ENCODE measurements at regions not wholly inside any gene's neighbourhood (a gene's known extent, or its start where the extent isn't known, plus 50 kb on each side); places are given as distances from the start of the nearest gene placed in this dataset.

DNA sequence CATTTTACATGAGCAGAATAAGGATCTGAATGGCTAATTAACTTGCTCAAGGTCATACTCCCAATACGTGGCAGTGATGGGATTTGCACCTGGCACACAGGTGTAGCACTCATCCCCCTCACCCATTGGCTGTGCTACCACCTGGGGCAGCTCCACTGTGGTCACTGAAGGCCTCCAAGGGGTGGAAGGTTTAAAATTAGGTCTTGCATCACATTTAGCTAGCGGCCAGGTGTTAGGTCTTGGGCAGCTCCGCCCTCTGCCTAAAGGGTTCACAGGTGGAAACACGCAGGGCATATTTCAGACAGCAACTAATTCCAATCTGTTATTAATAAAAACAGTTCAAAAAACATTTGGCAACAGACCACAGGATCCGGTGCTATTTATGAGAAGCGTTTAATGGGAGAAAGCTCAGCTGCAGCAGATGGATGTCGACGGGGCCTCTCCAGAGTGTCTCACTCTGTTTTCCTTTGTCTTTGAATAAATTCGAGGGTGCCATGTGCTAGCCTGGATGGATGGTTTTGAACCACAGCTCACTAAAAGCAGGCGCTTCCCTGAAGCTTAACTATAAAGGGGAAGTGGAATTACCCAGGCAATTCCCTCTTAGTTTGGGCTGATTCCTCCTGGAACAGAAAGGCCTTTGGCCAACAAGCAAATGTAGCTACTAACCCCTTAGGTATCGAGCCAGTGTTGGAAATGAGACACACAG lies 1017.6 kb downstream of the TYW1 start:
- no peak for DNase-seq (ENCODE audit: extremely low read depth, insufficient read length)
- TF ChIP-seq, protein P1, sequence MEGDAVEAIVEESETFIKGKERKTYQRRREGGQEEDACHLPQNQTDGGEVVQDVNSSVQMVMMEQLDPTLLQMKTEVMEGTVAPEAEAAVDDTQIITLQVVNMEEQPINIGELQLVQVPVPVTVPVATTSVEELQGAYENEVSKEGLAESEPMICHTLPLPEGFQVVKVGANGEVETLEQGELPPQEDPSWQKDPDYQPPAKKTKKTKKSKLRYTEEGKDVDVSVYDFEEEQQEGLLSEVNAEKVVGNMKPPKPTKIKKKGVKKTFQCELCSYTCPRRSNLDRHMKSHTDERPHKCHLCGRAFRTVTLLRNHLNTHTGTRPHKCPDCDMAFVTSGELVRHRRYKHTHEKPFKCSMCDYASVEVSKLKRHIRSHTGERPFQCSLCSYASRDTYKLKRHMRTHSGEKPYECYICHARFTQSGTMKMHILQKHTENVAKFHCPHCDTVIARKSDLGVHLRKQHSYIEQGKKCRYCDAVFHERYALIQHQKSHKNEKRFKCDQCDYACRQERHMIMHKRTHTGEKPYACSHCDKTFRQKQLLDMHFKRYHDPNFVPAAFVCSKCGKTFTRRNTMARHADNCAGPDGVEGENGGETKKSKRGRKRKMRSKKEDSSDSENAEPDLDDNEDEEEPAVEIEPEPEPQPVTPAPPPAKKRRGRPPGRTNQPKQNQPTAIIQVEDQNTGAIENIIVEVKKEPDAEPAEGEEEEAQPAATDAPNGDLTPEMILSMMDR (IDR thresholded peaks at IDR 0.05; ENCODE audit: insufficient read depth, low read length, poor library complexity, severe bottlenecking) = no peak
- H3K27me3 ChIP-seq (replicated peaks; ENCODE audit: control insufficient read depth, insufficient read depth, low read length) = no peaks in the 10 kb centered on the region
- H3K36me3 ChIP-seq (ENCODE audit: control insufficient read depth, insufficient read depth, low read length) = no peaks in the 10 kb centered on the region
- H3K4me3 ChIP-seq (replicated peaks; ENCODE audit: low read depth, low read length) = no peak overlapping the region

DNA sequence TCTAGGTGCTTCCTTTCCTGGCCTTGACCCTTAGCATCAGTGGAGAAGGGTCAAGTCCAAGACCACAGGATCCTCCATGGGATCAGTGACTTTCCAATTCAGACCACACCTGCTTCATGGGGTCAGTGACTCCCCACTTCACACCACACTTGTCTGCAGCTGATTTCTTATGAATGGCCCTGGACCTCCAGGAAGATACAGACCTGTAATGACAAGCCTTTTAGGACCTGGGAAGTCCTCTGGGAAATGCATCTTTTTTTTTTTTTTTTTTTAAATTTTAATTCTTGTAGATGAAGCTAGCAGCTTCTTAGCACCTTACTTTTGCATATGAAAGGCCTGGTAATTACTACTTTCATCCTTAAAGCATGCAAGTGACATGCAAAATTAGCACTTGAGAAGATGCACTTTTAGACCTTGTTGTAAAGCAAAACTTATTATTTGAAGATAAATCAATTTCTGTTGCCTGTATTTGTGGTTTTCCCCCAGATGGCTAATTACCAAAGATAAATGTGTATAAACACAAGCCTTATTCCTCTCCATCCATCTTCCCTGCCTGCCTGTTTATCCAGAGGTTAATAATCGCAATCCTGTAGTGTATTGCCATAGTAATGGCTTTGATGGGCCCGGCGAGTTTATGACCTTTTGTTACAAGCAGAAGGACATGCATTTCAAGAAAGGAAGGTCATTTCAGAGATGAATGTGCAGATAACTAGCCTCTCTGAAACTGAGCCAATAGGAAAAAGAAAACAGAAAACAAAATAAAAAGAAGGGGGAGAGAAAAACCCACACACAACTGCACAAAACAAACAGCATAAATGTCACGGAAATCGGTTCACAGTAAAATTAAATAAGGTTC lies 1018.7 kb downstream of the TYW1 start:
- Histone ChIP-seq H3K4me3 (replicated peaks; ENCODE audit: low read depth, low read length) (no peak overlapping the region), H3K36me3 (ENCODE audit: control insufficient read depth, insufficient read depth, low read length) (no peaks in the 10 kb centered on the region), H3K27me3 (replicated peaks; ENCODE audit: control insufficient read depth, insufficient read depth, low read length) (no peaks in the 10 kb centered on the region)
- DNase-seq (ENCODE audit: extremely low read depth, insufficient read length) = no peak
- TF ChIP-seq, protein P1 (IDR thresholded peaks at IDR 0.05; ENCODE audit: insufficient read depth, low read length, poor library complexity, severe bottlenecking) = no peak

DNA sequence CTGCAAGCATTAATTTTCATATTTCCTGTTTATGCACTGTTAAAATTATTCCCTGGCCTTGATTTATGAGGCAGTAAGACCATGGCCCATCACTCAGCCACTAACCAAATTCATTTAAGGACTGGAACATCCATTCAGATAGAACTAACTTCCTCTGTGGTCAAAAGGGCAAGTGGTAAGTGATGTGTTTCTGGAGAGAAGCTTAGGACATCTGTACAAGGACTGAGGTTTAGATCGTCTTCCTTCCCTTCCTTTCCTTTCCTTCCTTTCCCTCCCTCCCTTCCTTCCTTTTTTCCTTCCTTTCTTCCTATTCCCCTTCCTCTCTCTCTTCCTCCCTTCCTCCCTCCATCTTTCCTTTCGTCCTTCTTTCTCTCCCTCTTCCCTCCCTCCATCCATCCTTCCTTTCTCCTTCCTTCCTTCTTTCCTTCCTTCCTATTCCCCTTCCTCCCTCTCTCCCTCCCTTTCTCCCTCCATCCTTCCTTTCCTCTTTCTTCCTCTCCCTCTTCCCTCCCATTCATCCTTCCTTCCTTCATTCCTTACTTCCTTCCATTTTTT lies 1019.4 kb downstream of the TYW1 start:
- Histone ChIP-seq H3K36me3 (ENCODE audit: control insufficient read depth, insufficient read depth, low read length) (no peaks in the 10 kb centered on the region), H3K27me3 (replicated peaks; ENCODE audit: control insufficient read depth, insufficient read depth, low read length) (no peaks in the 10 kb centered on the region), H3K4me3 (replicated peaks; ENCODE audit: low read depth, low read length) (no peak overlapping the region)
- TF ChIP-seq, protein P1 (IDR thresholded peaks at IDR 0.05; ENCODE audit: insufficient read depth, low read length, poor library complexity, severe bottlenecking) = no peak
- no peak for DNase-seq (ENCODE audit: extremely low read depth, insufficient read length)

DNA sequence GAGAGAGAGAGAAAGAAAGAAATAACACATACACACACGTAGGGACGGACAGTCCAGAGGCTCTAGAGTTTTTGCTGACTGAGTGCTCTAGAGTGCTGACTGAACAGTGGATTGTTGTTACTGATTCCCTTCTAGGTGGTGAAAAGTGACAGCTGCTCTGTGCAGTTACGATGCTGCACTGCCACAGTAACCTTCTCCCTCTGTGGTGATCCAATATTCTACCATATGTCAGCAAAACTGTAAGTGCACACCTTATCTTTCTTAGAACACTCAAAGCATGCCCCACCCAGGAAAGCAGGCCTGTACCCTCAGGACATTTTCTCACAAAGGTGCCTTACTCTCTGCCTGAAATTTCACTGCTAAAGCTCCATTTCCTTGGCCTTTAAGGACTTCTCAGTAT lies 1023.5 kb downstream of the TYW1 start:
- no peak for DNase-seq (ENCODE audit: extremely low read depth, insufficient read length)
- Histone ChIP-seq H3K36me3 (ENCODE audit: control insufficient read depth, insufficient read depth, low read length) (no peaks in the 10 kb centered on the region), H3K4me3 (replicated peaks; ENCODE audit: low read depth, low read length) (no peak overlapping the region), H3K27me3 (replicated peaks; ENCODE audit: control insufficient read depth, insufficient read depth, low read length) (no peaks in the 10 kb centered on the region)
- TF ChIP-seq, protein P1 (IDR thresholded peaks at IDR 0.05; ENCODE audit: insufficient read depth, low read length, poor library complexity, severe bottlenecking) = no peak

DNA sequence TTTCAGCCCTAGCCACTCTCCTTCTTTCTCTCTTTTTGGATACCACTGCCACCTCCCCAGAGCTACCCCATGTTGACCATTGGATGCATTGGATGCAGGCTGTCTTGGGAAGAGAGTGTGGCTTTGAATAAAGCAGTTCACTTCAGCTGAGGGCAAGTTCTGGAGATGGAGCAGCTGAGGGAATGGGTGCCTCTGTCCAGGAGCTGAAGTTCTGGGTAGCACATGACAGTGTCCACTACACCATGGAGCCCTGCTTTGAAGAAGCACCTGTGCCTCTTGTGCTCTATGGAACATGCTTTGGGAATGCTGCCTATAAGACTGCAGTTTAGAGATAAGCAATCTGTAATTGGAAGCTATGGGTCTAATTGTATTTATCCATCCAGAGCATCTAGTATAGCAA lies 1028.7 kb downstream of the TYW1 start:
- TF ChIP-seq, protein P1 (IDR thresholded peaks at IDR 0.05; ENCODE audit: insufficient read depth, low read length, poor library complexity, severe bottlenecking) = no peak
- Histone ChIP-seq H3K36me3 (ENCODE audit: control insufficient read depth, insufficient read depth, low read length) (no peaks in the 10 kb centered on the region), H3K4me3 (replicated peaks; ENCODE audit: low read depth, low read length) (no peak overlapping the region), H3K27me3 (replicated peaks; ENCODE audit: control insufficient read depth, insufficient read depth, low read length) (no peaks in the 10 kb centered on the region)
- no peak for DNase-seq (ENCODE audit: extremely low read depth, insufficient read length)

All from GM06990 (cell line).